CD4-positive, alpha-beta T cell (primary cell): ENCODE measurements at regions not wholly inside any gene's neighbourhood (a gene's known extent, or its start where the extent isn't known, plus 50 kb on each side); places are given as distances from the start of the nearest gene placed in this dataset.

Experiments used
- ATAC-seq: fragments of 200-7000 bp; cut with Tn5 transposase; one replicate; pipeline ENCODE4 v1.10.0; 2022; ENCODE audit warnings: mild to moderate bottlenecking; ENCODE audit not compliant: poor library complexity
- CTCF ChIA-PET: fragments of 350-600 bp; sonication (Branson Sonifier 250); formaldehyde crosslinking; loops from one replicate; lab custom pipeline; 2021; ENCODE audit warnings: antibody characterized with exemption, inconsistent platforms; lab: Charles Lee
- POLR2A ChIA-PET: fragments of 350-600 bp; sonication (Branson Sonifier 250); formaldehyde crosslinking; loops from one replicate; lab custom pipeline; 2021; ENCODE audit warnings: antibody characterized with exemption, inconsistent platforms; lab: Charles Lee
- DNase-seq, 14 experiments: peaks; one replicate each; pipeline ENCODE4 v3.0.0-alpha.2; 2013 to 2020; ENCODE audit warnings: mixed read lengths in 2 of 14
- H3K27ac ChIP-seq, 2 donors: one replicate each; pipeline versions ENCODE4 v1.5.1 to v1.7.0; 2013; ENCODE audit warnings: low read length in 2 of 2, low read depth in 1 of 2, mild to moderate bottlenecking in 1 of 2
- H3K27me3 ChIP-seq, 2 experiments: 1 replicate in 1 of 2; 2 replicates in 1 of 2; pipeline versions ENCODE4 v1.6.1 to v1.7.0; 2013; ENCODE audit warnings: low read length in 2 of 2, control low read depth in 1 of 2, mild to moderate bottlenecking in 1 of 2, moderate library complexity in 1 of 2; ENCODE audit not compliant: insufficient read depth in 2 of 2, control insufficient read depth in 1 of 2
- H3K36me3 ChIP-seq: one replicate; pipeline ENCODE4 v1.6.1; 2013; ENCODE audit warnings: low read length, control low read depth; ENCODE audit not compliant: insufficient read depth
- H3K4me1 ChIP-seq: one replicate; pipeline ENCODE4 v1.6.1; 2013; ENCODE audit warnings: low read length, control low read depth; ENCODE audit not compliant: insufficient read depth
- H3K4me3 ChIP-seq: one replicate; pipeline ENCODE4 v1.5.1; 2013; ENCODE audit warnings: mild to moderate bottlenecking, low read length, moderate library complexity
- H3K9me3 ChIP-seq, 2 experiments: 1 replicate in 1 of 2; 2 replicates in 1 of 2; pipeline versions ENCODE4 v1.6.1 to v1.7.0; 2013; ENCODE audit warnings: low read length in 2 of 2, mild to moderate bottlenecking in 2 of 2, control low read depth in 1 of 2, moderate library complexity in 1 of 2; ENCODE audit not compliant: control insufficient read depth in 1 of 2, insufficient read depth in 1 of 2
- H3K27ac Mint-ChIP-seq: one replicate; pipeline ENCODE4 v1.8.0; 2020; ENCODE audit warnings: mixed read lengths
- H3K27me3 Mint-ChIP-seq: one replicate; pipeline ENCODE4 v1.8.0; 2021; ENCODE audit warnings: mixed read lengths
- H3K36me3 Mint-ChIP-seq: one replicate; pipeline ENCODE4 v1.8.0; 2021; ENCODE audit warnings: low read depth, mixed read lengths
- H3K4me1 Mint-ChIP-seq: one replicate; pipeline ENCODE4 v1.8.0; 2021; ENCODE audit warnings: low read depth, mixed read lengths
- H3K4me3 Mint-ChIP-seq: one replicate; pipeline ENCODE4 v1.8.0; 2020; ENCODE audit warnings: mild to moderate bottlenecking, mixed read lengths
- H3K9me3 Mint-ChIP-seq: one replicate; pipeline ENCODE4 v1.8.0; 2020; ENCODE audit warnings: mixed read lengths
- CTCF ChIP-seq: fragments of 200-600 bp; IDR thresholded peaks from one replicate; pipeline ENCODE4 v1.8.0; 2022; ENCODE audit warnings: antibody characterized with exemption, mild to moderate bottlenecking
- intact Hi-C, 2 experiments: fragments of 100-400 bp; cut with DNase I in 1 of 2; cut with micrococcal nuclease in 1 of 2; formaldehyde crosslinking; loops; one replicate each; pipeline versions ENCODE4 v1.15.1 to v1.9.0; 2023 to 2025; cut with DNase I, micrococcal nuclease

DNA sequence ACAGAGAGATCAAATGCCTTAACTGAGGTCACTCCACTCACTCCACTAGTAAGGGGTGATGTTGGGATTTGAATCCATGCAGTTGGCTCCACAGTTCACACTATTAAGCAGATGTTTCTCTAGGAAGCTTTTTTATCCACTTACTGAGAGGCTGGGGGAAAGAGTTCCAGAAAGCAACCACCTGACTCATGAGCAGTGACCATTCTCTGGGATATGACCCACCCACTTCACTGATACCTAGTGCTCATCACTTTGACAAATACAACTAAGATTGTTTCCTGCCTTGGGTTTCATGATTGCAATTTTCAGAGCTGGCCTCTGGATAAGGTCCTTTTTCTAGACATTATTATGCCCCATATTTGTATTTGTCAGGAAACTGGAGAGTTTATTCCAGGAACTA, 152.1 kb upstream of the PLEKHG7 start:
- H3K9me3 ChIP-seq = peaks cover 0 to 4% of the 10 kb centered on the region in 2 experiments
- peaks cover 7% of the 10 kb centered on the region for H3K4me1 ChIP-seq
- Mint-ChIP-seq H3K27ac (no peak overlapping the region), H3K36me3 (no peaks in the 10 kb centered on the region), H3K4me3 (no peak overlapping the region), H3K9me3 (peaks cover 2% of the 10 kb centered on the region), H3K27me3 (no peaks in the 10 kb centered on the region), H3K4me1 (peaks cover 11% of the 10 kb centered on the region)
- DNase-seq (no peak), ATAC-seq (no peak)
- H3K36me3 ChIP-seq = no peaks in the 10 kb centered on the region
- POLR2A ChIA-PET = no interaction called here
- intact Hi-C loops = no loop called here
- H3K4me3 ChIP-seq = no peak overlapping the region
- no peaks in the 10 kb centered on the region for H3K27me3 ChIP-seq
- H3K27ac ChIP-seq = no peak overlapping the region
- CTCF ChIA-PET = interaction anchor here (0.7 kb wide), 1 partner anchor 43 kb away, joined by 3 read pairs; no protein-coding TSS in a partner anchor
- no peak for TF ChIP-seq CTCF

DNA sequence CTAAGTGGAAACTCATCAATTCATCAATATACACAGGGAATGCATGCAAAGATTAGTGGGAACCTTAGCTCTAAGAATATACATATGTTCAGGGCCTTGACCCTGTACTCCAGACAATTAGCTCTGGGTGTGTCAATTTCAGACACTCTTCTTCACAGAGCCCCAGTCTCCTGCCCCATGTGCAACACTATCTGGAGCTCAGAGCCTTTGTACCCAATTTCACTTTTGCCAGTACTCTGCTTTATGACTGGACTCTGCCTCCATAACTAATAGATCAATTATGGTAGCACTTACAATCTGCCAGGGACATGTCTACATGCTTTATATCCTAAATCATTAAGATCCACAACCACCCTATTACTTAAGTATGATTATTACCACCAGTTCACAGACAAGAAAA, 152.5 kb upstream of the PLEKHG7 start:
- TF ChIP-seq CTCF = no peak
- Histone ChIP-seq H3K36me3 (no peaks in the 10 kb centered on the region), H3K4me1 (peaks cover 6% of the 10 kb centered on the region), H3K27ac (no peak overlapping the region), H3K27me3 (no peaks in the 10 kb centered on the region), H3K9me3 (peaks cover 0 to 4% of the 10 kb centered on the region in 2 experiments), H3K4me3 (no peak overlapping the region)
- ATAC-seq = no peak
- Mint-ChIP-seq H3K4me1 (peaks cover 10% of the 10 kb centered on the region), H3K36me3 (no peaks in the 10 kb centered on the region), H3K27ac (no peak overlapping the region), H3K27me3 (no peaks in the 10 kb centered on the region), H3K9me3 (peaks cover 2% of the 10 kb centered on the region), H3K4me3 (no peak overlapping the region)
- ChIA-PET CTCF (interaction anchor here (0.6 to 0.7 kb wide), 3 partner anchors 42 to 633 kb away, joined by 3 to 4 read pairs (median 3); no protein-coding TSS in a partner anchor), POLR2A (no interaction called here)
- no peak for DNase-seq
- intact Hi-C loops = no loop called here

GRCh38 chr12:92549516-92549915, 153.3 kb upstream of the PLEKHG7 start:
- H3K27ac Mint-ChIP-seq = no peak overlapping the region
- no peak overlapping the region for H3K4me3 Mint-ChIP-seq
- H3K4me1 ChIP-seq = peaks cover 3% of the 10 kb centered on the region
- ChIA-PET POLR2A (no interaction called here), CTCF (no interaction called here)
- H3K36me3 ChIP-seq = no peaks in the 10 kb centered on the region
- ATAC-seq (no peak), DNase-seq (no peak)
- peaks cover 3% of the 10 kb centered on the region for H3K4me1 Mint-ChIP-seq
- no peaks in the 10 kb centered on the region for H3K27me3 Mint-ChIP-seq
- H3K9me3 ChIP-seq = peaks cover 0 to 4% of the 10 kb centered on the region in 2 experiments
- intact Hi-C loops = no loop called here
- no peak overlapping the region for H3K4me3 ChIP-seq
- peaks cover 2% of the 10 kb centered on the region for H3K9me3 Mint-ChIP-seq
- TF ChIP-seq CTCF = no peak
- no peaks in the 10 kb centered on the region for H3K36me3 Mint-ChIP-seq
- H3K27ac ChIP-seq = no peak overlapping the region
- H3K27me3 ChIP-seq = no peaks in the 10 kb centered on the region
